GM12891 (cell line): ENCODE measurements at regions not wholly inside any gene's neighbourhood (a gene's known extent, or its start where the extent isn't known, plus 50 kb on each side); places are given as distances from the start of the nearest gene placed in this dataset.

Source experiments
- POLR2A ChIP-seq: IDR thresholded peaks from 2 replicates; pipeline ENCODE4 v1.6.1; 2011; ENCODE audit warnings: low read depth, low read length, control low read depth
- TAF1 ChIP-seq: IDR thresholded peaks from 2 replicates; pipeline ENCODE4 v1.6.1; 2011; ENCODE audit warnings: low read depth, low read length, control low read depth

- TF ChIP-seq POLR2A, result no peak
- TF ChIP-seq TAF1, result no peak
Observed at GRCh38 chr12:116667752-116668151, 70.1 kb downstream of the SPRING1 start.
